Uterus (tissue), 2 donors: ENCODE measurements at regions not wholly inside any gene's neighbourhood (a gene's known extent, or its start where the extent isn't known, plus 50 kb on each side); places are given as distances from the start of the nearest gene placed in this dataset.

Experiments used
- CTCF ChIP-seq, 4 experiments: fragments of 200-600 bp in 2 of 4; fragments of 450-650 bp in 2 of 4; sonication (generic) in 2 of 4; IDR thresholded peaks; one replicate each; pipeline ENCODE4 v1.5.1; 2016 to 2019; ENCODE audit warnings: antibody characterized with exemption in 4 of 4, mild to moderate bottlenecking in 2 of 4, moderate library complexity in 1 of 4
- POLR2A ChIP-seq, 2 donors: fragments of 450-650 bp; IDR thresholded peaks; one replicate each; pipeline ENCODE4 v1.6.1; 2016; ENCODE audit warnings: antibody characterized with exemption in 2 of 2, mild to moderate bottlenecking in 1 of 2, moderate library complexity in 1 of 2

- TF ChIP-seq CTCF (IDR thresholded peaks at IDR 0.05), result no peak
- TF ChIP-seq POLR2A (IDR thresholded peaks at IDR 0.05), result no peak
These were observed 459.4 kb upstream of the AZI2 start for GRCh38 chr3:28808068-28808467.
